Kidney glomerular epithelial cell (primary cell): ENCODE measurements at regions not wholly inside any gene's neighbourhood (a gene's known extent, or its start where the extent isn't known, plus 50 kb on each side); places are given as distances from the start of the nearest gene placed in this dataset.
A peak's percentile ranks its signal among the peaks of the same experiment; 100 is the strongest.

Source experiments
- DNase-seq: peaks from one replicate; lab custom pipeline; 2025; lab: John Stamatoyannopoulos, UW

DNA sequence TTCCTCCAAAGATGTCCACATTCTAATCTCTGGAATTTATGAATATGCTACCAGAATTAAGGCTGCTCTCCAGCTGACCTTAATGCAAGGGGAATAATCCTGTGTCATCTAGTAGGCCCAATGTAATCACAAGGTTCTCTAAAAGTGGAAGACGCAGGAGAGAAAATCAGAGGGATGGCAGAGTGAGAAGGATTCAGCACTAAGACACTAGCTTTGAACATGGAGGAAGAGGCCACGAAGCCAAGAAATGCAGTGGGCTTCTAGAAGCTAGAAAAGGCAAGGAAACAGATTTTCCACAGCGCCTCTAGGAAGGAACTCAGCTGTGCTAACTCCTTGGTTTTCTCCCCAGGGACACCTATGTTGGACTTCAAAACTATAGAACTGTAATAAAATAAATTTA, 240.7 kb upstream of the TRAM1L1 start:
- no peak for DNase-seq

DNA sequence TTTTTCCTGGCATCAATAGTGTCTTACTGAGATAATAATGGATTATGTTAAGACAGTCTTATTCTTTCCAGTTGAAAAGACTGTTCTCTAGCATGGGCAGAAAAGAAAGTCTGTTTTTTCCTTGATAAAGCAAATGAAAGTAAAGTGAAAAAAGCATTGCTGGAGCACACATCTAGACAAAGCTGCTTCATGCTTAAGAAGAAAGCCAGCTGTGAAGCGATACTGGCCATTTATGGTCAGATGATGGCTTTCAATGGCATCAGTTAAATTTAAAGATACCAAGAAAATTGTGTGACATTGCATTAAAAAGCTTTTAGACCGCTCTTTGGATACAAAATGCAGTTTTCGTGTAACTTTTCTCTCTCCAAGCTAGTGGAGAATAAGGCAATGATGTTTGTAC, 242.1 kb upstream of the TRAM1L1 start:
- no peak for DNase-seq

DNA sequence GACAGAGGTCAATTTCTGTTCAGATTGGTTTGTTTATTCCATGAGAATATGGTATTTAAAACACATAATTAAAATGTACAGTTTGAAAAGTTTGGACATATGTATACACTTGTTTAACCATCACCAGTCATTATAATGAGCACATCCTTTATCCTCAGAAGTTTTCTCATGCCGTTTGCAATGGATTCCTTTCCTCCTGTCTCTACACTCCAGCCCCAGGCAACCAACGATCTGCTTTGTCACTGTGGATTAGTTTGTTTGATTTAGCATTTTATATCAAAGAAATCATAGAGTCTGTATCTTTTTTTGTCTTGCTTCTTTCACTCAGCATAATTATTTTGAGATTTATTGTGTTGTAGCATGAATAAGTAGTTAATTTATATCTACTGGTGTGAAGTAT, 243.0 kb upstream of the TRAM1L1 start:
- no peak for DNase-seq

DNA sequence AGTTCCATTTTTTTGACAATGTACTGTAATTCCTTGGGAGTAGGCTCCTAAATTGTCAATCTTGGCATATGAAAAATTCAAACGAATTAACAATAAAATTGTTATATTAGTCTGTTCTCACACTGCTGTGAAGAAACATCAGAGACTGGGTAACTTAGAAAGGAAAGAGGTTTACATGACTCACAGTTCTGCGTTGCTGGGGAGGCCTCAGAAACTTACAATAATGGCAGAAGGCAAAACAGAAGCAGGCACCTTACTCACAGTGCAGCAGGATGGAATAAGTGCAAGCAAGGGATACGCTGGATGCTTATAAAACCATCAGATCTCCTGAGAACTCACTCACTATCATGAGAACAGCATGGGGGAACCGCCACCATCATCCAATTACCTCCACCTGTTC, 246.4 kb upstream of the TRAM1L1 start:
- no peak for DNase-seq

DNA sequence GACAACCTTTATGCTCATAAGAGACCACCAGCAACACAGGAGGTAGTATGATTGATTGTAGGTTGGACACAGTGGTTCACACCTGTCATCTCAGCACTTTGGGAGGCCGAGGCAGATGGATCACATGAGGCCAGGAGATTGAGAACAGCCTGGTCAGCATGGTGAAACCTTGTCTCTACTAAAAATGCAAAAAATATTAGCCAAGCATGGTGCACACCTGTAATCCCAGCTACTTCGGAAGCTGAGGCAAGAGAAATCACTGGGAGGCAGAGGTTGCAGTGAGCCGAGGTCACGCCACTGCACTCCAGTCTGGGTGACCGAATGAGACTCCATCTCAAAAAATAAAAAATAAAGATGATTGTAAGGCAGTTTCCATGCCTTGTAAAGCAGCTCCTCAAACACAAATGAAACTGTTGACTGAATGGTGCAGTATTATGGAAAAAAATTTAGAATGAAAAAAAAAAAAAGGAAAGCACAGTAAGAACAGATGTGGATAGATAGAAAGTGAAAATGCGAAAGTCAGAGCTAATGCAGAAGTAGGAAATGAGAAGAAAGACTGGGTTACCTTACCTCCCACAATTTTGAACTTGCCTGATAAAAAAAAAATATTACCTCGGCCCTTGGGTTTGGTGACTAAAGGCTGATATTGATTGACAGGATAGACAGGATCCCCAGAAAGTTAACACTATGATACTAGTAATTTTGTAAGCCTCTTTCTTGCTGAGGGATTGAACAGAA, 249.2 kb upstream of the TRAM1L1 start:
- no peak for DNase-seq

DNA sequence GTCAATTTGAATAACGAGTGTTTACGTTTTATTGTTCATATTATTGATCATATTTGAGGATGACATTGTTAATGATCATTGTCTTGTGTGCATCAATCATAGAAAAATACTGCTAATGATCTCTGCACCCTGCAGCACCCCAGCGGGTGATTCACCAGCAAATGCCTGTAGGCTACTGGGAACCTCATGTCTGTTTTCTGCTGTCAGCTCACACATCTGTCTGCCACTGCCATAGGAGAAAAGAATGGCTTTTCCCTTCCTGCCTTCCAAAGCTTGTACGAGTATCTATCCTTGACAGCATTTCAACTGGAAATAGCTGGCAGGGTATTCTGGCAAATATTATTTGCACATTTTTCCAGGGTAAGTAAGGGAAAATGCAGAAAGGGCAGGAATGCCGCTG, 272.1 kb upstream of the TRAM1L1 start:
- no peak for DNase-seq

DNA sequence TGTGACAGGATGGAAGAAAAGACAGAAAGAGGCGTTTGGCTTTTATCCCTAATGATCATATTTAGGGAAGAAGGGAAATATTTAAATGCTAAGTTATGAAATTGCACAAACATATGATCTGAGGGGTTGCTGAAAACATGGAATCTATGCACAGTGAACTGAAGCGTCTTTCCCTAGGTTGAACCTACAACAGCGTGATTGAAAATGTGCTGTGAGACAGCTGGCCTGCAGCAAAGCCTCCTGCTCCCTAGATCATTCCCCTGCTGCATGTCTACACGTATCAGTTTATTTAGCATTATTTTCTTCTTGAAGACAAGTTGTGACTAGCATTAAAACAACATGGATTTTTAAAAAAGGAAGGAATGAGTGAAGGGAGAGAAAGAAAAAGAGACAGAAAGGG, 272.5 kb upstream of the TRAM1L1 start:
- no peak for DNase-seq

DNA sequence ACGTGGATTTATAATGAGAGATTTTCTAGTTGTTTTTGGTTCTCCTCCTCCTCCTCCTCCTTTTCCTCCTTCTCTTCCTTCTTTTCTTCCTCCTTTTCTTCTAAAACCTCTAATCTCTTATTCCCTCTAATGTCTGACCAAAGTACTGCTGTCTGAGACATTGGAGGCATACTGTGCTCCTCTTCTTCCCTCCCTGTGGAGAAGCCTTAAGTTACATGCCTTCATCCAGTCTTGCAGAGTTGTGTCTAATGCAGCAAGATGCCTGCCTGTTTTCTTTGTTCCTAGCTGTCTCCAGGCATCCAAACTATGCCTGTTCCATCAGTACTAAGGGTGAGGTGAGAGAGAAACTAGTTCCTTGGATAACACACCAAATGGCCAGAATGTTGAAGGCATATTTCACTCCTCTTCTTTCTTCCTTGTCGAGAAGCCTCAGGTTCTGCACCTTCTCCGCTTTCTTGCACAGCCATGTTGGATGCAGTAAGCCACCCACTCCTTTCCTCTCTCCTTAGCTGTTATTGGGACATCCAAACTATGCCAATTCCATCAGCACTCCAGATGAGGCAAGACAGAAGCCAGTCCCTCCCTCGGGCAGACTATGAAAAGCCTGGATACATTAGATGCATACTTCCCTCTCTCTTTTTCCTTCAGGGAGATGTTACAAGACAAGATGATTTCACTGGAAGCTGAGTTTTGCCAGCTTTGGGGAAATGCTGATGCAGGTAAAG, 285.7 kb upstream of the TRAM1L1 start:
- no peak for DNase-seq

DNA sequence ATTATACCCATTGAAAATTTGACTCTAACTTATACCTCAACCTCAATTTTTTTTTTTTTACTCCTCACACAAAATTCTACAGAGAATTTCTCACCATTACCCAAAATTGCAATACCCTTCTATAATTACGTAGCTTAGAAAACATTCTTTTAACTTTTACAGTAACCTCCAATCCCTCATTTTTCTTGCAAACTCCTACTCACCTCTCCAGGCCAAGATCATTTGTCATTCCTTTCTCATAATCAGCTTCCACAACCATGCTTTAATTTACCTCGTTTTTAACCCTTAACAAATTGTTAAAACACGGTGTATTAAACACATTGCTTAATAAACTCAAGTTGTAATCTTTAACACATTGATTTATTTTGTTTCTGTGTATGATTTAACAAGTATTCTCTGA, 289.7 kb upstream of the TRAM1L1 start:
- no peak for DNase-seq

DNA sequence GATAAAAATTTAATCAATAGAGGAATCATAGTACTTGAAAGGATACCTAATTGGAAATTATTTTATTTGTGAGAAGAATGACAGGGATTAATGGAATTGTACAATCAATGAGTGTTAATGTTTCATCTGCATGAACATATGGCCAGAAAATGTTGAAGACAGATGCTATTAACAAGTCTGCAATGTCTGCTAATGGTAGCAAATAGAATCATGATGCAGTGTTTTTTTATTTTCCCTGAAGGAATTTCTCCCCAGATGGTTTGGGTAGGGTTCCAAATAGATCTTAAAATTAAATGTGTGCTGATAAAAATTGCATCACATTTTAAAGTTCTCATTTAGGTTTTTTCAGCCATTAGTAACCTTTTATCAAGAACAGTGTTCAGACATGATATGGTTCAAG, 291.3 kb upstream of the TRAM1L1 start:
- DNase-seq = no peak

DNA sequence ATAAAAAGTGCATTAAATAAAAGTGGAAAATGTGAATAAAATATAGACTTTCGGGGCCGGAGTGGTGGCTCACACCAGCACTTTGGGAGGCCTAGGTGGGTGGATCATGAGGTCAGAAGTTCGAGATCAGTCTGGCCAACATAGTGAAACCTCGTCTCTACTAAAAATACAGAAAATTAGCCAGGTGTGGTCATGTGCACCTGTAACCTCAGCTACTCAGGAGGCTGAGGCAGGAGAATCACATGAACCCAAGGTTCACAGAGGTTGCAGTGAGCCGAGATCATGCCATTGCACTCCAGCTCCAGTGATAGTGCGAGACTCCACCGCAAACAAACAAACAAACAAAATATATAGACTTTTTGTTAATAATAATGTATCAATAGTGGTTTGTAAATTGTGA, 293.6 kb upstream of the TRAM1L1 start:
- no peak for DNase-seq

DNA sequence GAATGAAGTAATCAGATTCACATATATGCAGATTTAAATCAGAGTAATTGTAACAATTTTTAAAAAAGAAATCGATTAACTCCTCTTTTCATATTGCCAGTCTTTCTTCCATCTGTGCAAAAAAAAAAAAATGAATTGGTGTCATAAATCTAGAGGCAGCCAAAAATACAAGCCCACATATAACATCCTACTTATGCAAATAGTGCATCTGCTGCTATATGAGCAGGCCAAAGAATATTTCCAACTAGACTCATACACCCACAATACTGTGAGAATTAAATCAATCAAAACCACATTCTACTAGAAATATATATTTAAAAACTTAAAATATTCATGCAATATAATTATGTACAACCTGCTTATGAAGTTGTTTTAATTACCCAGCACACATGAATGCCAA, 298.1 kb upstream of the TRAM1L1 start:
- DNase-seq = no peak

DNA sequence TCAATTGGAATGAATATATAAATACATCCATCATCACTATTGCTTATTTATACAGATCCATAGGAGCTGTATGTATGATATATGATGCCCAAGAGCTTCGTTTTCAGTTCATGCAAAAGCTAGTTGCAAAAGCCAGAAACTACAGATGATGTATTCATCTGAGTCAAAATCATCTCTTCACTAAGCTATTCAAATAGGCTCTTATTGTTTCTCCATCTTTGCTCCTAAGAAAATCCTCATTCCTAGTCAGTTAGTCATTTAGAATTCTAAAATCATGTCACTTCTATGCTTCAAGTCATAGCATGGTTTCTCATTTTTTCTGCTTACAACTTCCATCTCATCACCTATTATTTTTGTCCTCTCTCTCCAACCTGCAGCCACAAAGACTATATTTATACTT, 300.1 kb upstream of the TRAM1L1 start:
- no peak for DNase-seq

DNA sequence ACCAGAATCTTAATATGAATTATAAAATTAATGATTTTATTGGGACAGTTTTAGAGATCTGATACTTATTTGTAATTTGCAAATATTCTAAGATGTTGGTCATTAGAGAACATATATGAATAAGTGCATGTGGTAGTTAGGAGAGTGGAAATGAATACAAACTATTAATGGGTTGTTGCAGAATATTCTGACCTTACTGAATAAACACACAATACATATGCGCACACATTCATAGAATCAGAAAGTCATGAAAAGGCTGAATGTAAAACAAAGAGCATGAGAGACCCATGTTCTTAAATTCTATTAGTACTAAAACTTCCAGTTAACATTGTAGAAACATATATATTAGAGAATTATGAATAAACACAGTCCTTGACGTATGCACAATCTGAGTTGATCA, 301.7 kb upstream of the TRAM1L1 start:
- no peak for DNase-seq

DNA sequence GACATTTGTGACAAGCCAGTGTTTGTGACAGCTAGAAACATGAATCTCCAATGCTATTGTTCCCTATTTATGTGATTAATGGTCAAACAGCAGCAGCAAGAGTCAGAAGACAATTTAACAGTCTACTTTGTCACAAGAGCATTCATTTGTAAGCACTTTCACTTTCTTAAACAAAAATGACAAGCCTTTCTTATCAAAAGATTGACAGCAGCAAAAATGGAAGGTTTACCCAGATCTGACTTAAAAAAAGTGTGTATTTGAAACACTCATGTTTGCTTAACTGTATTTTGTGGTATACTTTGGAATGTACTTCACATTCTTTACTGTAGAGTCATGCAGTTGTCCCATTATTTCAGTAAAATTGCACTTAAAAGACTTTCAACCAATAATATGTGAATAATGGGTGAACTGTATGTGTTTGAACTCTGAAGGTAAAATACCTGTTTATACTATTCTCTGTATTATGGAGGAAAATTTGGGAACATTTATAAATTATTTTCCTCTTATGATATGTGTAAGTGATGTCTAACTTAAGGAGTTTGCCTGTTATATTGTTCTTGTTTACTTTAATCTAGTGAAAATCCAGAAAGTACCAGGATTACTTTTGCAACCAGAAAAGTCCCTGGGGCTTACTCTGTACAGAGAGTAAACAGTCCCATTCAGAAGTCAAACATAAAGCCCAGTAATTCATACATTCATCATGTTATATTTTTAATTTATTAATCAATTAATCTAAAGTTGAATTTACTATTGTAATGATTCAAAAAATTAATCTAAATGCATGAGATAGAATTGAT, 314.9 kb upstream of the TRAM1L1 start:
- DNase-seq = peak; percentile 71

DNA sequence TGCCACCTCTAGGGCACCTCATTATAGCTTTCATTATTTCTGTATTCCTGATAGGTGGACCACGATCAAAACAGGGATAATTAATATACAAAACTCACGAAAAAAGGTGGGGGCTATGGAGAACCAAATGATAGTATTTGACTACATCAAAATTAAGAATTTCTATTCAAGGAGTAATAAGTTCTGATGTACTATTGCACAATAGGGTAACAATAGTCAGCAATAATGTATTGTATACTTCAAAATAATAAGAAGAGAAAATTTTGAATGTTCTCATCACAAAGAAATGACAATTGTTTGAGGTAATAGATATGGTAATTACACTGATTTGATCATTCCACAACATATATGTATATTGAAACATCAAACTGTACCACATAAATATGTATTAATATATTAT, 327.3 kb upstream of the TRAM1L1 start:
- no peak for DNase-seq

DNA sequence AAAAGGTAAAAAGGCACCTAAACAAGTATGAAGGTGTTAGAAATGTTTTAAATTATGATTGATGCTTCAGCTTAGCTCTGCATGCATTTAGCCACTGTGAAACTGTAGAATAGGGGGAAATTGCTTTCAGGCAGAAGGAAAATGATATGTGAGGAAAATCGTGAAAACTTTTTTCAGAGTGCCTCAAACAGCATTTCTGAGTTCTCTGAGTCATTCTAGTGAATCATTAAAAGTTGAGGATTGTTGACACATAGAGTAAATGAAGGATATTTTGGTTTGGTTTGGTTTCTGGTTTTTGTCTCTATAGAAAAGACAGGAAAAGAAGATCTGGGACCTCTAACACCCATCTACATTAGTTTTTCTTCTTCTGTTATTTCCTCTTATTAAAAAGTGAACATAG, 332.5 kb upstream of the TRAM1L1 start:
- peak; percentile 34 for DNase-seq

DNA sequence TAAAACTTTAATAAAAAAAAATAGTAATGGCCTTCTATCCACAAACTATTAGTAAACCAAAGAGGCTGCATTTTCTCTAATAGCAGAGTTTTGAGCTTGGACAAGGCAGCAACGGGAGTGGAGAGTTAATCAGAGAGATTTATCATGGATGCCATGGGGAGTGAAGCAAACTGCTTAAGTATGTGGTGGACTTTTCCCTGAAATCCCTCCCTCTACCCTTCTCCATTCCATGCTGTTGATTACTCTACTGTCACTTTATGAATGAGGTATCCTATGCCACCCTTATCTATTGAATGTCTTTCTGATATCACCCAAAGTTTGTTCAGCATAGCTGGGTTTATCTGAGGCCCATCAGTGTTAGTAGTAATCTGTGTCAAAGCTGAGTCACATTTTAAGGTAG, 335.6 kb upstream of the TRAM1L1 start:
- DNase-seq = no peak

DNA sequence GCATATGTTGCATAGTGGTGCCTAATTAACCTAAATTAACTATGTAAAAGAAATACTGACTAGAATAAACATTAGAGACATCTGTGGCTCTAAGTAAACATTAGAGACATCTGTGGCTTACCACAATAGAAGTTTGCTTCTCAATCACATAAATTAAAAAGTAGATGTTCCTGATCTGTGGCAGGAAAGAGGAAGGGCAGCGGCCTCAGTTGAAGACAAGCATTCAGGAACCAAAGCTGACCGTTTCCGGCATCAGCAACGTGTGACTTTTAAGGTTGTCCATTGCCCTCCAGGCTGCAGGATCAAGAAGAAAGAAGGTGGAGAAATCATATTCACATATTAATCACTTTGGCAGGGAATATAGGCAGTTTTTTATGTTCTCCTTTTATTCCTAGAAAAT, 336.3 kb upstream of the TRAM1L1 start:
- no peak for DNase-seq

DNA sequence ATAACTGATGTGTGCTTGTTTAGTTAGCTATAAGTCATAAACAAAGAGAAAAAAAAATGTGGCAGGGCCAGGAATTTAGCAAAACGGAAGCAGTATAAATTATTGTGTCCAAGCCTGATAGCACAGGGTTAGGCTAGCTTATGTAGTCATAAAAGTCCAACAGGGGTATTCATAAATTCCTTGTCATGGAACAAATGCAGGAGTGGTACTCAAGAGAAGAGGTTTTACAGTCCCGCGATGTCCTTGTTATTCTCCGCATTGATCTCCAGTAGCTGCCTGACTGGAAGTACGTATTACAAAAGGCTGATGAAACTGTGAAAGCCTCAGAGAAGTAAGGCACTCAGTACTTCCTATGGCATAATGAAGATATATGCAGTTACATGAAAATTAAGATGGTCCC, 336.9 kb upstream of the TRAM1L1 start:
- DNase-seq = no peak

DNA sequence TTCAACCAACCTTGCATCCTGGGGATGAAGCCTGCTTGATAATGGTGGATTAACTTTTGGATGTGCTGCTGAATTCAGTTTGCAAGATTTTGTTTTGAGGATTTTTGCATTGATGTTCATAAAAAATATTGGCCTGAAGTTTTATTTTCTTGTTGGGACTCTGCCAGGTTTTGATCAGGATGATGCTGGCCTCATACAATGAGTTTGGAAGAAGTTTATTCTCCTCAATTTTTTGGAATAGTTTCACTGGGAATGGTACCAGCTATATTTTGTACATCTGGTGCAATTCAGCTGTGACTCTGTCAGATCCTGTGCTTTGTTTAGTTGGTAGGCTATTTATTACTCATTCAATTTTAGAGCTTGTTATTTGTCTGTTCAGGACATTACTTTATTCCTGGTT, 340.3 kb upstream of the TRAM1L1 start:
- DNase-seq = no peak

DNA sequence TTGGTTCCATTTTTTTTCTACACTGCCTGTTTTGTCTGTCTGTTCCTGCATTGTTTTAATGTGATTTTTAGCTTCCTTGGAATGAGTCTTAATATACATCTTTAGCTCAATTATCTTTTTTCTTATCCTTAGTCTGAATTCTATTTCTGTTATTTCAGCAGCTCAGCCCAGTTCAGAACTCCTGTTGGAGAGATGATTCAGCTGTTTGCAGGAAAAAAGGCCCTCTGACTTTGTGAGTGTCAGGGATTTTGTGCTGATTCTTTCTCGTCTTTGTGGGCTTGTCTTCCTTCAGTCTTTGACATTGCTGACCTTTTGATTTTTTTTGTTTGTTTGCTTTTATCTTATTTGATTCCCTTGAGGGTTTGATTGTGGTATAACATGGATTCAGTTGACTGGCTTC, 343.2 kb upstream of the TRAM1L1 start:
- DNase-seq = no peak

DNA sequence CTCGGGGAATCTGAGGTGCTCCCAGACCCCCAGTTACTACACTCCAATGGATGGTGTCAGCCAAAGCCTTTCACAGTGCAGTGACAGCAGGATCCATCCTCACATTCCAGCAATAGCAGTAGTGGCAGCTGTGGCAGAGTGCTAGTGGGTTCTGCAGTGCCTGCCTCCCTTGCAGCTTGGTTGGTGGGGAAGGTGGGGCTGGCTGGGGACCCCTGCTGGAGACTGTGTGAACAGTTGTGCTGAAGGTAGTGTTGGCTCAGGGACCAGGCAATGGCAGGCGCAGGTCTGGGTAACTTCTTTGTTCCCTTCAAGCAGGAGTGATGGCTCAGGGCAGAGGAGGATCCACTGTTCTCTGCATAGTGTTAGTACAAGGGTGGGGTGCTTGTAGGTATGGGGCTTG, 343.7 kb upstream of the TRAM1L1 start:
- no peak for DNase-seq
